Loucy (cell line): ENCODE measurements at regions not wholly inside any gene's neighbourhood (a gene's known extent, or its start where the extent isn't known, plus 50 kb on each side); places are given as distances from the start of the nearest gene placed in this dataset.

Experiments used
- H2AFZ ChIP-seq: fragments of 200-600 bp; sonication (generic); 2 replicates; pipeline ENCODE4 v1.6.0; 2016; ENCODE audit warnings: antibody characterized with exemption, mild to moderate bottlenecking, low read length, moderate library complexity
- H3F3A ChIP-seq: fragments of 200-600 bp; 2 replicates; pipeline ENCODE4 v1.6.0; 2016; ENCODE audit warnings: antibody characterized with exemption, low read depth, mild to moderate bottlenecking
- H3K27me3 ChIP-seq: fragments of 200-600 bp; sonication (generic); 2 replicates; pipeline ENCODE4 v1.6.1; 2014; ENCODE audit warnings: low read length, mild to moderate bottlenecking; ENCODE audit not compliant: insufficient read depth, poor library complexity, severe bottlenecking
- H3K36me3 ChIP-seq: fragments of 200-600 bp; sonication (generic); 2 replicates; pipeline ENCODE4 v1.6.1; 2016; ENCODE audit warnings: low read length; ENCODE audit not compliant: insufficient read depth
- H3K4me1 ChIP-seq: fragments of 200-600 bp; sonication (generic); 2 replicates; pipeline ENCODE4 v1.5.1; 2014; ENCODE audit warnings: low read length, mild to moderate bottlenecking; ENCODE audit not compliant: insufficient read depth, poor library complexity, severe bottlenecking
- H3K4me2 ChIP-seq: fragments of 200-600 bp; sonication (generic); 2 replicates; pipeline ENCODE4 v1.6.0; 2014; ENCODE audit warnings: antibody characterized with exemption, low read length, low read depth, mild to moderate bottlenecking; ENCODE audit not compliant: poor library complexity, severe bottlenecking
- H3K4me3 ChIP-seq: fragments of 200-600 bp; sonication (generic); 2 replicates; pipeline ENCODE4 v1.5.1; 2014; ENCODE audit warnings: low read length, mild to moderate bottlenecking, mixed read lengths; ENCODE audit not compliant: poor library complexity, severe bottlenecking
- H3K79me2 ChIP-seq: fragments of 200-600 bp; sonication (generic); 2 replicates; pipeline ENCODE4 v1.6.1; 2014; ENCODE audit warnings: low read length; ENCODE audit not compliant: insufficient read depth
- H3K9ac ChIP-seq: fragments of 200-600 bp; sonication (generic); 2 replicates; pipeline ENCODE4 v1.6.0; 2014; ENCODE audit warnings: mild to moderate bottlenecking, low read depth, low read length, moderate library complexity; ENCODE audit not compliant: poor library complexity, severe bottlenecking
- H3K9me2 ChIP-seq: fragments of 200-600 bp; sonication (generic); replicated peaks from 2 replicates; pipeline ENCODE4 v1.6.1; 2016; ENCODE audit warnings: low read depth, low read length, mixed read lengths
- H3K9me3 ChIP-seq: fragments of 200-600 bp; sonication (generic); 2 replicates; pipeline ENCODE4 v1.6.1; 2014; ENCODE audit warnings: mild to moderate bottlenecking, antibody characterized with exemption, low read length, low read depth; ENCODE audit not compliant: insufficient read depth
- H4K20me1 ChIP-seq: fragments of 200-600 bp; sonication (generic); 2 replicates; pipeline ENCODE4 v1.6.0; 2014; ENCODE audit warnings: antibody characterized with exemption, low read length, mild to moderate bottlenecking; ENCODE audit not compliant: insufficient read depth, poor library complexity, severe bottlenecking
- EZH2phosphoT487 ChIP-seq: fragments of 200-600 bp; IDR thresholded peaks from 2 replicates; pipeline ENCODE4 v1.6.1; 2018; ENCODE audit warnings: antibody characterized with exemption, mild to moderate bottlenecking, moderate library complexity, borderline replicate concordance
- TF ChIP-seq, protein P1 (sequence below): fragments of 200-600 bp; sonication (generic); conservative IDR thresholded peaks from 2 replicates; pipeline ENCODE4 v1.5.1; 2014; ENCODE audit warnings: mild to moderate bottlenecking, antibody characterized with exemption, low read length

DNA sequence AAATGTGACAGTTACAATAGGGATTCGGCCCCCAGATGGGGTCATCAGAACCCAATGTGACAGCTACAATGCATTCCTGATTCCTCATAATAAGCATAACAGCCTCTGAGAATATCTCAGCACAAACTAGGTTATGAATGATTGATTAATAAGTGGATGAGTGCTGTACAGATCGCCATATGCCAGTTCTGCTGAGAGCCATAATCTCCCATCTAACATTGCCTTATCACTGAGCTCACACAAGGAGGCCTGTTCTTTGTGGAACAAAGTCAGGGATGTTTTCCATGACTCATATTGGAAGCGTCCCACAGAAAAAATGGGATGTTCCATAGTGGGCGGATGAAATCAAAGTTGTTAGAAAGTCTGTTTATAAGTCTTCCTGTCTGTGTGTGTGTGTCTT, 89.6 kb downstream of the KIF4B start:
- H3K9me3 ChIP-seq, result no peaks in the 10 kb centered on the region
- no peaks in the 10 kb centered on the region for H3K79me2 ChIP-seq
- no peaks in the 10 kb centered on the region for H3K9me2 ChIP-seq
- TF ChIP-seq EZH2phosphoT487, result no peak
- TF ChIP-seq, protein P1, sequence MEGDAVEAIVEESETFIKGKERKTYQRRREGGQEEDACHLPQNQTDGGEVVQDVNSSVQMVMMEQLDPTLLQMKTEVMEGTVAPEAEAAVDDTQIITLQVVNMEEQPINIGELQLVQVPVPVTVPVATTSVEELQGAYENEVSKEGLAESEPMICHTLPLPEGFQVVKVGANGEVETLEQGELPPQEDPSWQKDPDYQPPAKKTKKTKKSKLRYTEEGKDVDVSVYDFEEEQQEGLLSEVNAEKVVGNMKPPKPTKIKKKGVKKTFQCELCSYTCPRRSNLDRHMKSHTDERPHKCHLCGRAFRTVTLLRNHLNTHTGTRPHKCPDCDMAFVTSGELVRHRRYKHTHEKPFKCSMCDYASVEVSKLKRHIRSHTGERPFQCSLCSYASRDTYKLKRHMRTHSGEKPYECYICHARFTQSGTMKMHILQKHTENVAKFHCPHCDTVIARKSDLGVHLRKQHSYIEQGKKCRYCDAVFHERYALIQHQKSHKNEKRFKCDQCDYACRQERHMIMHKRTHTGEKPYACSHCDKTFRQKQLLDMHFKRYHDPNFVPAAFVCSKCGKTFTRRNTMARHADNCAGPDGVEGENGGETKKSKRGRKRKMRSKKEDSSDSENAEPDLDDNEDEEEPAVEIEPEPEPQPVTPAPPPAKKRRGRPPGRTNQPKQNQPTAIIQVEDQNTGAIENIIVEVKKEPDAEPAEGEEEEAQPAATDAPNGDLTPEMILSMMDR, result no peak
- no peak overlapping the region for H3K9ac ChIP-seq
- H3K27me3 ChIP-seq, result no peaks in the 10 kb centered on the region
- H3K36me3 ChIP-seq, result no peaks in the 10 kb centered on the region
- H3K4me2 ChIP-seq, result no peak overlapping the region
- no peak overlapping the region for H2AFZ ChIP-seq
- H3K4me3 ChIP-seq, result no peak overlapping the region
- no peaks in the 10 kb centered on the region for H4K20me1 ChIP-seq
- no peaks in the 10 kb centered on the region for H3F3A ChIP-seq
- no peaks in the 10 kb centered on the region for H3K4me1 ChIP-seq

DNA sequence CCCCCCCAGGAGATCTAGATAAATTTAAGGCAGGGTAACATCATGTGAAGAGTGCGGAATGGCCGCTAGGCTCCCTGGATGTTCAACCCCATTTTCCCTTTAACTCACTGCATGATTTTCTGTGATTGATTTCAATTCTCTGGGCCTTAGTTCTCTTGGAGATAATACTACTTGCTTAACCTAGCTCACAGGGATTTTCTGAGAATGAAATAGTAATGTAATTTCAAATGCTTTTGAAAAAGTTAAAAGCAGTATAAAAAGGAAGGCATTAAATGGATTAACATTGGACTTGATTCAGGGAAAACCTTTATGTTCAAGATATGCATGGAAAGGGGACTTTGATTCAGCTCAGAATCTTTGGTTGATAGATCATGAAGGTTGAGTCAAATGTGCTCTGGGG, 90.9 kb downstream of the KIF4B start:
- Histone ChIP-seq H2AFZ (no peak overlapping the region), H3K9me3 (no peaks in the 10 kb centered on the region), H3K9ac (no peak overlapping the region), H3K4me2 (no peak overlapping the region), H3K4me1 (no peaks in the 10 kb centered on the region), H3K9me2 (no peaks in the 10 kb centered on the region), H3F3A (no peaks in the 10 kb centered on the region), H3K27me3 (no peaks in the 10 kb centered on the region), H3K4me3 (no peak overlapping the region), H4K20me1 (no peaks in the 10 kb centered on the region), H3K79me2 (no peaks in the 10 kb centered on the region), H3K36me3 (no peaks in the 10 kb centered on the region)
- TF ChIP-seq, protein P1, result no peak
- TF ChIP-seq EZH2phosphoT487, result no peak

DNA sequence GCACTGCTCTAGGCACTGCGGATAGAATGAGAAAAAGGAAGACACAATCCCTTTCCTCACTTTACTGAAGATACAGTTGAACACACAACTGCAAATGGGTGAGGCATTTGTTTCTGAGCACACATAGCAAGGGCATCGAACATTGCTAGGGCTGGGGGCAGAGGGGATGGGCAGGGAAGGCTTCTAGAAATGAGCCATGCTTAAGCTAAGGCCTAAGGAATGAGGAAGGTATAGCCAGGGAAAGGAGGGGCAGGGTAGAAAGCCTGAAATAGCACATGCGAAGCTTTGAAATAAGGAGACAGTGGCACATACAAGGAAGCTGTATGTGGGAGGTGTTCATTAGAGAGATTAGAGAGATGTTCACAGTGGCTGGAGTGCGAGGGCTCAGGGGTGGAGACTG, 92.7 kb downstream of the KIF4B start:
- H2AFZ ChIP-seq, result no peak overlapping the region
- no peaks in the 10 kb centered on the region for H3K9me2 ChIP-seq
- no peaks in the 10 kb centered on the region for H3F3A ChIP-seq
- H3K4me3 ChIP-seq, result no peak overlapping the region
- TF ChIP-seq EZH2phosphoT487, result no peak
- TF ChIP-seq, protein P1, result no peak
- H3K4me2 ChIP-seq, result no peak overlapping the region
- H3K4me1 ChIP-seq, result no peaks in the 10 kb centered on the region
- H3K27me3 ChIP-seq, result no peaks in the 10 kb centered on the region
- H3K9me3 ChIP-seq, result no peaks in the 10 kb centered on the region
- no peaks in the 10 kb centered on the region for H3K79me2 ChIP-seq
- no peaks in the 10 kb centered on the region for H4K20me1 ChIP-seq
- H3K36me3 ChIP-seq, result no peaks in the 10 kb centered on the region
- no peak overlapping the region for H3K9ac ChIP-seq
